ENCODE measurements at regions not wholly inside any gene's neighbourhood (a gene's known extent, or its start where the extent isn't known, plus 50 kb on each side); places are given as distances from the start of the nearest gene placed in this dataset.

- ATAC-seq = peak; percentile 75 to 90
- TF ChIP-seq CTCF (IDR thresholded peaks at IDR 0.05 in 4 of 5, conservative IDR thresholded peaks at IDR 0.05 in 1 of 5) (peak; percentile 80 to 91 (median 89)), POLR2A (IDR thresholded peaks at IDR 0.05) (no peak)
- in situ Hi-C loops (cut with MboI; ENCODE audit: low sequenced_read_pairs in 4 of 4) (loop anchor here in 1 of 4 donors (10.0 to 25.0 kb wide), 2 partner anchors 138 to 380 kb away; partner anchors contain the start of gene HSP90AA1), intact Hi-C loops (cut with DNase I; ENCODE audit: low total_unique reads) (loop anchor here (1.0 to 10.0 kb wide), 4 partner anchors 138 to 390 kb away; partner anchors contain the start of gene DYNC1H1)
- Histone ChIP-seq H3K27ac (peak overlapping the region; percentile 58 to 71 (median 66)), H3K27me3 (peaks cover 0 to 4% (median 0%) of the 10 kb centered on the region in 3 donors), H3K9me3 (no peaks in the 10 kb centered on the region), H3K4me1 (peaks cover 0 to 7% of the 10 kb centered on the region in 2 donors), H3K36me3 (no peaks in the 10 kb centered on the region), H3K4me3 (peak overlapping the region in 1 of 4 donors; percentile 10)
- peak; percentile 32 to 56 for DNase-seq
These were observed 54.3 kb upstream of the PPP2R5C start for GRCh38 chr14:101707068-101707842.

- Histone ChIP-seq H3K9me3 (no peaks in the 10 kb centered on the region), H3K27ac (peak overlapping the region in 1 of 4 donors; percentile 27), H3K36me3 (no peaks in the 10 kb centered on the region), H3K27me3 (peaks cover 0 to 4% (median 0%) of the 10 kb centered on the region in 3 donors), H3K4me1 (peaks cover 0 to 7% of the 10 kb centered on the region in 2 donors), H3K4me3 (peak overlapping the region in 1 of 4 donors; percentile 10)
- in situ Hi-C loops (cut with MboI; ENCODE audit: low sequenced_read_pairs in 4 of 4) = loop anchor here in 1 of 4 donors (10.0 to 25.0 kb wide), 2 partner anchors 137 to 379 kb away; partner anchors contain the start of gene HSP90AA1
- TF ChIP-seq CTCF (IDR thresholded peaks at IDR 0.05 in 4 of 5, conservative IDR thresholded peaks at IDR 0.05 in 1 of 5) (no peak), POLR2A (IDR thresholded peaks at IDR 0.05) (no peak)
- no peak for DNase-seq
- intact Hi-C loops (cut with DNase I; ENCODE audit: low total_unique reads) = loop anchor here (1.0 to 10.0 kb wide), 4 partner anchors 137 to 389 kb away; partner anchors contain the start of gene DYNC1H1
- no peak for ATAC-seq
These were observed 53.5 kb upstream of the PPP2R5C start for GRCh38 chr14:101707863-101708620.

GRCh38 chr14:101708853-101709532, 52.5 kb upstream of the PPP2R5C start:
- TF ChIP-seq POLR2A (IDR thresholded peaks at IDR 0.05) (no peak), CTCF (IDR thresholded peaks at IDR 0.05 in 4 of 5, conservative IDR thresholded peaks at IDR 0.05 in 1 of 5) (no peak)
- intact Hi-C loops (cut with DNase I; ENCODE audit: low total_unique reads) (loop anchor here (5.0 to 10.0 kb wide), 2 partner anchors 136 to 253 kb away; partner anchors contain the start of gene DYNC1H1), in situ Hi-C loops (cut with MboI; ENCODE audit: low sequenced_read_pairs in 4 of 4) (loop anchor here in 1 of 4 donors (10.0 to 25.0 kb wide), 2 partner anchors 136 to 378 kb away; partner anchors contain the start of gene HSP90AA1)
- ATAC-seq (no peak), DNase-seq (no peak)
- H3K36me3 ChIP-seq = no peaks in the 10 kb centered on the region
- H3K4me3 ChIP-seq = no peak overlapping the region
- no peak overlapping the region for H3K27ac ChIP-seq
- H3K27me3 ChIP-seq = peaks cover 0 to 4% (median 0%) of the 10 kb centered on the region in 3 donors
- peaks cover 0 to 7% of the 10 kb centered on the region in 2 donors for H3K4me1 ChIP-seq
- no peaks in the 10 kb centered on the region for H3K9me3 ChIP-seq

- no peak overlapping the region for H3K27ac ChIP-seq
- intact Hi-C loops (cut with DNase I; ENCODE audit: low total_unique reads) = loop anchor here (5.0 to 10.0 kb wide), 2 partner anchors 135 to 253 kb away; partner anchors contain the start of gene DYNC1H1
- no peak overlapping the region for H3K4me3 ChIP-seq
- no peaks in the 10 kb centered on the region for H3K9me3 ChIP-seq
- no peaks in the 10 kb centered on the region for H3K36me3 ChIP-seq
- peaks cover 0 to 7% of the 10 kb centered on the region in 2 donors for H3K4me1 ChIP-seq
- TF ChIP-seq POLR2A (IDR thresholded peaks at IDR 0.05) (no peak), CTCF (IDR thresholded peaks at IDR 0.05 in 4 of 5, conservative IDR thresholded peaks at IDR 0.05 in 1 of 5) (no peak)
- peaks cover 0 to 4% (median 0%) of the 10 kb centered on the region in 3 donors for H3K27me3 ChIP-seq
- in situ Hi-C loops (cut with MboI; ENCODE audit: low sequenced_read_pairs in 4 of 4) = loop anchor here in 1 of 4 donors (10.0 to 25.0 kb wide), 2 partner anchors 135 to 378 kb away; partner anchors contain the start of gene HSP90AA1
- DNase-seq = no peak
- no peak for ATAC-seq
These were observed 52.0 kb upstream of the PPP2R5C start for GRCh38 chr14:101709533-101709881.

Data from gastrocnemius medialis (tissue), 4 donors.